ENCODE measurements at regions not wholly inside any gene's neighbourhood (a gene's known extent, or its start where the extent isn't known, plus 50 kb on each side); places are given as distances from the start of the nearest gene placed in this dataset.

GRCh38 chr10:36177071-36177470 is 535.0 kb upstream of the FZD8 start:
- no peaks in the 10 kb centered on the region for H3K27me3 ChIP-seq (ENCODE audit: low read depth, low read length)
- no peaks in the 10 kb centered on the region for H4K20me1 ChIP-seq (ENCODE audit: insufficient read depth, low read length)
- H3K27ac ChIP-seq (ENCODE audit: low read length): no peak overlapping the region
- H3K4me3 ChIP-seq (ENCODE audit: low read length): no peak overlapping the region
- no peak overlapping the region for H3K9ac ChIP-seq (ENCODE audit: low read length)
- no peak overlapping the region for H3K4me2 ChIP-seq (ENCODE audit: low read length)
- no peaks in the 10 kb centered on the region for H3K79me2 ChIP-seq (ENCODE audit: low read length)
- no peaks in the 10 kb centered on the region for H3K4me1 ChIP-seq (ENCODE audit: low read length)
- no peaks in the 10 kb centered on the region for H3K36me3 ChIP-seq (replicated peaks; ENCODE audit: low read depth, low read length)
- no peak for TF ChIP-seq CTCF (IDR thresholded peaks at IDR 0.05; ENCODE audit: low read depth, low read length)
- TF ChIP-seq EZH2phosphoT487 (IDR thresholded peaks at IDR 0.05; ENCODE audit: low read depth): no peak
- H2AFZ ChIP-seq (ENCODE audit: low read depth, low read length): no peak overlapping the region
- no peaks in the 10 kb centered on the region for H3K9me3 ChIP-seq (ENCODE audit: insufficient read depth, low read length)

DNA sequence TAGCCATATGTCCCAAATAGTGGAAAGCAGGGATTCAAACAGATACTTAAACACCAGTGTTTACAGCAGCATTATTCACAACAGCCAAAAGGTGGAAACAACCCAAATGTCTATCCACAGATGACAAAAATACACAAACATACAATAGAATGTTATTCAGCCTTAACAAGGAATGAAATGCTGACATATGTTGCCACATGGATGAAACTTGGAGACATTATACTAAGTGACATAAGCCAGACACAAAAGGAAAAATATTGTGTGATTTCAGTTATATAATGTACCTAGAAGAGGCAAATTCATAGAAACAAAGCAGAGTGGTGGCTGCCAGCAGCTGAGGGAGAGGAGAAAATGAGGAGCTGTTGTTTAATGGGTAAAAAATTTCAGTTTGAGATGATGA is 533.9 kb upstream of the FZD8 start:
- no peak for TF ChIP-seq EZH2phosphoT487 (IDR thresholded peaks at IDR 0.05; ENCODE audit: low read depth)
- TF ChIP-seq CTCF (IDR thresholded peaks at IDR 0.05; ENCODE audit: low read depth, low read length): no peak
- H3K27me3 ChIP-seq (ENCODE audit: low read depth, low read length): no peaks in the 10 kb centered on the region
- H3K9ac ChIP-seq (ENCODE audit: low read length): no peak overlapping the region

DNA sequence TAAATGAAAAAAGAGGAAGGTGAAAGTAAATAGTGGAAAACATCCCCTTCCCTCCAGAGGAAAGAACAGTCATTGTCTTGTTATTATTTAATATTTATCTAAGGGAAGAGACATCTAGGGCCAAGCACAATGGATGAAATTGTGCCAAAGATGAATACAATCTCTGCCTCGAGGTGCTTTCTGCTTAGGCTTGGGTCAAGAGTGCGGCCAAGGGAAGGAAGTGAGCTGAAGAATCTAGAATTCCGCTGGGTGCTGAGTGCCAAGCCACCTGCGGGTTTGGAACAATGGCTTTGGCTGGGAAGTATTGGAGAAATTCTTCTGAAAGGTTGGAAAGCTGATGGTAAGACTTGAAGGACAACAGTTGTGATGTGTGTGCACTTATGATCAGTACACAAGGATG is 531.3 kb upstream of the FZD8 start:
- H3K9me3 ChIP-seq (ENCODE audit: insufficient read depth, low read length): no peaks in the 10 kb centered on the region
- no peaks in the 10 kb centered on the region for H3K36me3 ChIP-seq (replicated peaks; ENCODE audit: low read depth, low read length)
- H3K4me1 ChIP-seq (ENCODE audit: low read length): no peaks in the 10 kb centered on the region
- H2AFZ ChIP-seq (ENCODE audit: low read depth, low read length): no peak overlapping the region
- TF ChIP-seq CTCF (IDR thresholded peaks at IDR 0.05; ENCODE audit: low read depth, low read length) (no peak), EZH2phosphoT487 (IDR thresholded peaks at IDR 0.05; ENCODE audit: low read depth) (no peak)
- H3K27me3 ChIP-seq (ENCODE audit: low read depth, low read length): no peaks in the 10 kb centered on the region
- no peak overlapping the region for H3K4me3 ChIP-seq (ENCODE audit: low read length)
- no peak overlapping the region for H3K9ac ChIP-seq (ENCODE audit: low read length)
- no peak overlapping the region for H3K4me2 ChIP-seq (ENCODE audit: low read length)
- no peaks in the 10 kb centered on the region for H4K20me1 ChIP-seq (ENCODE audit: insufficient read depth, low read length)
- H3K27ac ChIP-seq (ENCODE audit: low read length): no peak overlapping the region
- no peaks in the 10 kb centered on the region for H3K79me2 ChIP-seq (ENCODE audit: low read length)

More for the DNA sequence above, 533.9 kb upstream of the FZD8 start:
- Histone ChIP-seq H3K4me2 (ENCODE audit: low read length) (no peak overlapping the region), H4K20me1 (ENCODE audit: insufficient read depth, low read length) (no peaks in the 10 kb centered on the region), H3K4me1 (ENCODE audit: low read length) (no peaks in the 10 kb centered on the region), H3K4me3 (ENCODE audit: low read length) (no peak overlapping the region), H3K9me3 (ENCODE audit: insufficient read depth, low read length) (no peaks in the 10 kb centered on the region), H3K79me2 (ENCODE audit: low read length) (no peaks in the 10 kb centered on the region), H2AFZ (ENCODE audit: low read depth, low read length) (no peak overlapping the region), H3K27ac (ENCODE audit: low read length) (no peak overlapping the region), H3K36me3 (replicated peaks; ENCODE audit: low read depth, low read length) (no peaks in the 10 kb centered on the region)

- H2AFZ ChIP-seq (ENCODE audit: low read depth, low read length): no peak overlapping the region
- H3K79me2 ChIP-seq (ENCODE audit: low read length): no peaks in the 10 kb centered on the region
- H3K4me2 ChIP-seq (ENCODE audit: low read length): no peak overlapping the region
- H3K4me1 ChIP-seq (ENCODE audit: low read length): no peaks in the 10 kb centered on the region
- H3K36me3 ChIP-seq (replicated peaks; ENCODE audit: low read depth, low read length): no peaks in the 10 kb centered on the region
- no peaks in the 10 kb centered on the region for H3K9me3 ChIP-seq (ENCODE audit: insufficient read depth, low read length)
- no peak overlapping the region for H3K4me3 ChIP-seq (ENCODE audit: low read length)
- no peaks in the 10 kb centered on the region for H3K27me3 ChIP-seq (ENCODE audit: low read depth, low read length)
- H4K20me1 ChIP-seq (ENCODE audit: insufficient read depth, low read length): no peaks in the 10 kb centered on the region
- no peak overlapping the region for H3K27ac ChIP-seq (ENCODE audit: low read length)
- H3K9ac ChIP-seq (ENCODE audit: low read length): no peak overlapping the region
- TF ChIP-seq CTCF (IDR thresholded peaks at IDR 0.05; ENCODE audit: low read depth, low read length) (no peak), EZH2phosphoT487 (IDR thresholded peaks at IDR 0.05; ENCODE audit: low read depth) (no peak)
These were observed 530.2 kb upstream of the FZD8 start for GRCh38 chr10:36171953-36172940.

Measured in OCI-LY3 (cell line).